ENCODE measurements at regions not wholly inside any gene's neighbourhood (a gene's known extent, or its start where the extent isn't known, plus 50 kb on each side); places are given as distances from the start of the nearest gene placed in this dataset.

GRCh38 chr9:82122731-82123130 is 134.2 kb downstream of the SPATA31D1 start:
- peaks cover 7% of the 10 kb centered on the region for H3K4me1 ChIP-seq
- H3K36me3 ChIP-seq (ENCODE audit: low read depth, missing control alignments) = no peaks in the 10 kb centered on the region
- no peaks in the 10 kb centered on the region for H3K9me3 ChIP-seq
- H3K27ac ChIP-seq = no peak overlapping the region
- no peaks in the 10 kb centered on the region for H3K27me3 ChIP-seq
- H3K4me3 ChIP-seq = no peak overlapping the region
- intact Hi-C loops (cut with DNase I; ENCODE audit: low total_unique reads) = no loop called here
- no peak for TF ChIP-seq POLR2A (IDR thresholded peaks at IDR 0.05)
- TF ChIP-seq CTCF (IDR thresholded peaks at IDR 0.05) = no peak
- no peak for DNase-seq

- no peak for DNase-seq
- Histone ChIP-seq H3K36me3 (ENCODE audit: low read depth, missing control alignments) (no peaks in the 10 kb centered on the region), H3K27ac (no peak overlapping the region), H3K4me3 (no peak overlapping the region), H3K9me3 (no peaks in the 10 kb centered on the region), H3K27me3 (no peaks in the 10 kb centered on the region), H3K4me1 (peaks cover 7% of the 10 kb centered on the region)
- 87% methylated on average over 3 of the region's 3 CpGs for WGBS, 2 donors
- intact Hi-C loops (cut with DNase I; ENCODE audit: low total_unique reads) = no loop called here
- no peak for TF ChIP-seq POLR2A (IDR thresholded peaks at IDR 0.05)
- TF ChIP-seq CTCF (IDR thresholded peaks at IDR 0.05) = no peak
These were observed 135.5 kb downstream of the SPATA31D1 start for GRCh38 chr9:82124090-82124489.

- Histone ChIP-seq H3K9me3 (no peaks in the 10 kb centered on the region), H3K4me1 (peaks cover 7% of the 10 kb centered on the region), H3K36me3 (ENCODE audit: low read depth, missing control alignments) (no peaks in the 10 kb centered on the region), H3K4me3 (no peak overlapping the region), H3K27ac (no peak overlapping the region), H3K27me3 (no peaks in the 10 kb centered on the region)
- no peak for TF ChIP-seq POLR2A (IDR thresholded peaks at IDR 0.05)
- TF ChIP-seq CTCF (IDR thresholded peaks at IDR 0.05) = no peak
- no peak for DNase-seq
- 75% methylated on average over 3 of the region's 3 CpGs for WGBS, 2 donors
- intact Hi-C loops (cut with DNase I; ENCODE audit: low total_unique reads) = no loop called here
These were observed 137.7 kb downstream of the SPATA31D1 start for GRCh38 chr9:82126256-82126655.

- no peak overlapping the region for H3K27ac ChIP-seq
- WGBS, 2 donors = 23 to 31% methylated on average over 2 of the region's 2 CpGs
- no peaks in the 10 kb centered on the region for H3K36me3 ChIP-seq (ENCODE audit: low read depth, missing control alignments)
- H3K4me1 ChIP-seq = peaks cover 7% of the 10 kb centered on the region
- DNase-seq = no peak
- TF ChIP-seq CTCF (IDR thresholded peaks at IDR 0.05) (no peak), POLR2A (IDR thresholded peaks at IDR 0.05) (no peak)
- H3K9me3 ChIP-seq = no peaks in the 10 kb centered on the region
- H3K4me3 ChIP-seq = no peak overlapping the region
- no peaks in the 10 kb centered on the region for H3K27me3 ChIP-seq
- intact Hi-C loops (cut with DNase I; ENCODE audit: low total_unique reads) = no loop called here
These were observed 138.9 kb downstream of the SPATA31D1 start for GRCh38 chr9:82127465-82127864.

GRCh38 chr9:82128011-82128696 is 139.6 kb downstream of the SPATA31D1 start:
- Histone ChIP-seq H3K27me3 (no peaks in the 10 kb centered on the region), H3K36me3 (ENCODE audit: low read depth, missing control alignments) (no peaks in the 10 kb centered on the region), H3K9me3 (no peaks in the 10 kb centered on the region), H3K4me1 (peaks cover 7% of the 10 kb centered on the region), H3K27ac (peak overlapping the region in 1 of 2 donors; percentile 1), H3K4me3 (no peak overlapping the region)
- intact Hi-C loops (cut with DNase I; ENCODE audit: low total_unique reads) = no loop called here
- no peak for DNase-seq
- TF ChIP-seq POLR2A (IDR thresholded peaks at IDR 0.05) (no peak), CTCF (IDR thresholded peaks at IDR 0.05) (no peak)
- WGBS, 2 donors = 42 to 52% methylated on average over 3 of the region's 3 CpGs

Data from testis (tissue), 2 donors.